Adrenal gland (tissue), 9 donors: ENCODE measurements at regions not wholly inside any gene's neighbourhood (a gene's known extent, or its start where the extent isn't known, plus 50 kb on each side); places are given as distances from the start of the nearest gene placed in this dataset.

Experiments
- DNase-seq, 7 donors: peaks; one replicate each; pipeline ENCODE4 v3.0.0-alpha.2; 2019 to 2020
- H3K27ac ChIP-seq, 5 donors: fragments of 200-600 bp; sonication (generic) in 4 of 5; 1 replicate in 3 of 5; 2 replicates in 2 of 5; pipeline versions ENCODE4 v1.5.1 to v1.8.0; 2016 to 2020; ENCODE audit warnings: mild to moderate bottlenecking in 1 of 5
- H3K27me3 ChIP-seq: fragments of 200-600 bp; 2 replicates; pipeline ENCODE4 v1.8.0; 2021
- H3K36me3 ChIP-seq, 2 donors: fragments of 200-600 bp; replicated peaks in 1 of 2; 1 replicate in 1 of 2; 2 replicates in 1 of 2; pipeline versions ENCODE4 v1.5.1 to v1.8.0; 2018 to 2022
- H3K4me1 ChIP-seq, 2 donors: fragments of 200-600 bp; replicated peaks in 1 of 2; 1 replicate in 1 of 2; 2 replicates in 1 of 2; pipeline versions ENCODE4 v1.5.1 to v1.8.0; 2018 to 2021
- H3K4me3 ChIP-seq, 4 donors: fragments of 200-600 bp; sonication (generic) in 3 of 4; one replicate each; pipeline ENCODE4 v1.5.1; 2016 to 2018
- H3K9me3 ChIP-seq, 3 donors: fragments of 200-600 bp; sonication (generic) in 1 of 3; replicated peaks in 1 of 3; 1 replicate in 2 of 3; 2 replicates in 1 of 3; pipeline versions ENCODE4 v1.5.1 to v1.8.0; 2016 to 2021
- CTCF ChIP-seq, 6 experiments: fragments of 450-650 bp in 4 of 6; fragments of 200-600 bp in 2 of 6; sonication (generic) in 1 of 6; IDR thresholded peaks; 1 replicate in 5 of 6; 2 replicates in 1 of 6; pipeline versions ENCODE4 v1.5.1 to v1.8.0; 2016 to 2021; ENCODE audit warnings: antibody characterized with exemption in 6 of 6, mild to moderate bottlenecking in 2 of 6, moderate library complexity in 1 of 6
- POLR2A ChIP-seq, 2 donors: fragments of 450-650 bp; IDR thresholded peaks; one replicate each; pipeline ENCODE4 v1.6.1; 2017; ENCODE audit warnings: antibody characterized with exemption in 2 of 2, mild to moderate bottlenecking in 2 of 2, moderate library complexity in 1 of 2
- WGBS, 4 donors: extraction: QIAGEN DNeasy Blood & Tissue Kit in 2 of 4; methylation state at CpG; one replicate each; pipeline versions ENCODE4 v1.1.5 to v1.1.7; 2013 to 2017; 5-methylcytosine and 5-hydroxymethylcytosine counted together
- intact Hi-C, 2 donors: fragments of 100-400 bp; cut with DNase I; formaldehyde crosslinking; loops; one replicate each; pipeline versions ENCODE4 v1.14.1 to v1.15.0; 2022 to 2023
- donor health status: healthy with polysubstance abuse.
- donor health status: Bipolar disorder and iron deficiency.
- donor health status: DM: yes; HTN: yes; CAD: no.
- donor health status: DM: no; HTN: no; CAD: no.
- donor health status: DM: no; HTN: no; CAD: no.

GRCh38 chrX:145881175-145881995 lies 63.8 kb downstream of the SLITRK2 start:
- Histone ChIP-seq H3K4me3 (no peak overlapping the region), H3K27ac (no peak overlapping the region), H3K27me3 (peaks cover 3% of the 10 kb centered on the region), H3K9me3 (no peaks in the 10 kb centered on the region), H3K4me1 (no peaks in the 10 kb centered on the region), H3K36me3 (no peaks in the 10 kb centered on the region)
- intact Hi-C loops, result no loop called here
- TF ChIP-seq POLR2A (IDR thresholded peaks at IDR 0.05), result no peak
- TF ChIP-seq CTCF (IDR thresholded peaks at IDR 0.05), result no peak
- DNase-seq, result no peak
- 50 to 66% (median 58%) methylated on average over 13 to 14 of the region's 14 CpGs for WGBS, 4 donors

- Histone ChIP-seq H3K9me3 (no peaks in the 10 kb centered on the region), H3K27me3 (no peaks in the 10 kb centered on the region), H3K36me3 (no peaks in the 10 kb centered on the region), H3K4me3 (no peak overlapping the region), H3K27ac (no peak overlapping the region), H3K4me1 (no peaks in the 10 kb centered on the region)
- TF ChIP-seq POLR2A (IDR thresholded peaks at IDR 0.05), result no peak
- no peak for TF ChIP-seq CTCF (IDR thresholded peaks at IDR 0.05)
- 37 to 83% (median 50%) methylated on average over 1 of the region's 1 CpG for WGBS, 4 donors
- intact Hi-C loops, result no loop called here
- DNase-seq, result no peak
Observed at GRCh38 chrX:145886469-145886868, 68.8 kb downstream of the SLITRK2 start.

- Histone ChIP-seq H3K36me3 (no peaks in the 10 kb centered on the region), H3K4me3 (no peak overlapping the region), H3K27me3 (no peaks in the 10 kb centered on the region), H3K4me1 (no peaks in the 10 kb centered on the region), H3K27ac (no peak overlapping the region), H3K9me3 (no peaks in the 10 kb centered on the region)
- TF ChIP-seq CTCF (IDR thresholded peaks at IDR 0.05), result no peak
- no peak for TF ChIP-seq POLR2A (IDR thresholded peaks at IDR 0.05)
- DNase-seq, result no peak
- WGBS, 4 donors, result 57 to 71% (median 63%) methylated on average over 3 of the region's 3 CpGs
- intact Hi-C loops, result no loop called here
Observed at GRCh38 chrX:145910017-145910416, 92.4 kb downstream of the SLITRK2 start.

GRCh38 chrX:145919400-145919799 lies 101.8 kb downstream of the SLITRK2 start:
- no peak for DNase-seq
- no peaks in the 10 kb centered on the region for H3K9me3 ChIP-seq
- no peak for TF ChIP-seq CTCF (IDR thresholded peaks at IDR 0.05)
- no peak for TF ChIP-seq POLR2A (IDR thresholded peaks at IDR 0.05)
- H3K4me1 ChIP-seq, result no peaks in the 10 kb centered on the region
- intact Hi-C loops, result no loop called here
- no peak overlapping the region for H3K4me3 ChIP-seq
- no peak overlapping the region for H3K27ac ChIP-seq
- no peaks in the 10 kb centered on the region for H3K27me3 ChIP-seq
- H3K36me3 ChIP-seq, result no peaks in the 10 kb centered on the region
